Stimulated activated CD8-positive, alpha-beta memory T cell treated with anti-CD3 and anti-CD28 coated beads, Interleukin-7, amount 100 ng/mL, for 4 hours (primary cell): ENCODE measurements at regions not wholly inside any gene's neighbourhood (a gene's known extent, or its start where the extent isn't known, plus 50 kb on each side); places are given as distances from the start of the nearest gene placed in this dataset.

Experiments
- DNase-seq, 2 donors: peaks; one replicate each; pipeline ENCODE4 v3.0.0-alpha.2; 2020; ENCODE audit warnings: low read depth in 2 of 2

- DNase-seq: no peak
These were observed 1948.4 kb downstream of the C4orf33 start for GRCh38 chr4:131044368-131044767.

- DNase-seq: no peak
These were observed 1950.9 kb downstream of the C4orf33 start for GRCh38 chr4:131046821-131047220.

- no peak for DNase-seq
These were observed 1956.7 kb downstream of the C4orf33 start for GRCh38 chr4:131052646-131053045.

GRCh38 chr4:131054489-131055019, 1958.6 kb downstream of the C4orf33 start:
- DNase-seq: no peak

- no peak for DNase-seq
These were observed 1965.8 kb downstream of the C4orf33 start for GRCh38 chr4:131061734-131062133.

- DNase-seq: no peak
These were observed 1967.9 kb downstream of the C4orf33 start for GRCh38 chr4:131063878-131064277.

- DNase-seq: no peak
These were observed 1985.1 kb downstream of the C4orf33 start for GRCh38 chr4:131081069-131081468.

GRCh38 chr4:131084997-131085396, 1989.0 kb downstream of the C4orf33 start:
- DNase-seq: no peak

- no peak for DNase-seq
These were observed 1995.9 kb downstream of the C4orf33 start for GRCh38 chr4:131091896-131092295.

GRCh38 chr4:131093303-131093702, 1997.4 kb downstream of the C4orf33 start:
- no peak for DNase-seq

- DNase-seq: no peak
These were observed 2003.0 kb downstream of the C4orf33 start for GRCh38 chr4:131098976-131099375.

- DNase-seq: no peak
These were observed 2017.3 kb downstream of the C4orf33 start for GRCh38 chr4:131113273-131113672.

- DNase-seq: no peak
These were observed 2017.8 kb downstream of the C4orf33 start for GRCh38 chr4:131113704-131114103.

GRCh38 chr4:131119661-131120060, 2023.7 kb downstream of the C4orf33 start:
- no peak for DNase-seq

- no peak for DNase-seq
These were observed 2011.9 kb upstream of the PCDH10 start for GRCh38 chr4:131137196-131137595.

GRCh38 chr4:131159261-131159660, 1989.8 kb upstream of the PCDH10 start:
- DNase-seq: no peak

- no peak for DNase-seq
These were observed 1956.8 kb upstream of the PCDH10 start for GRCh38 chr4:131192318-131192717.

- DNase-seq: no peak
These were observed 1941.5 kb upstream of the PCDH10 start for GRCh38 chr4:131207589-131207988.

- no peak for DNase-seq
These were observed 1900.8 kb upstream of the PCDH10 start for GRCh38 chr4:131248314-131248713.

- DNase-seq: no peak
These were observed 1897.8 kb upstream of the PCDH10 start for GRCh38 chr4:131251321-131251720.

- no peak for DNase-seq
These were observed 1891.9 kb upstream of the PCDH10 start for GRCh38 chr4:131257241-131257640.

GRCh38 chr4:131258361-131258760, 1890.7 kb upstream of the PCDH10 start:
- no peak for DNase-seq

GRCh38 chr4:131288441-131288840, 1860.7 kb upstream of the PCDH10 start:
- DNase-seq: no peak

GRCh38 chr4:131296192-131296591, 1852.9 kb upstream of the PCDH10 start:
- no peak for DNase-seq
